ENCODE measurements at regions not wholly inside any gene's neighbourhood (a gene's known extent, or its start where the extent isn't known, plus 50 kb on each side); places are given as distances from the start of the nearest gene placed in this dataset.

DNA sequence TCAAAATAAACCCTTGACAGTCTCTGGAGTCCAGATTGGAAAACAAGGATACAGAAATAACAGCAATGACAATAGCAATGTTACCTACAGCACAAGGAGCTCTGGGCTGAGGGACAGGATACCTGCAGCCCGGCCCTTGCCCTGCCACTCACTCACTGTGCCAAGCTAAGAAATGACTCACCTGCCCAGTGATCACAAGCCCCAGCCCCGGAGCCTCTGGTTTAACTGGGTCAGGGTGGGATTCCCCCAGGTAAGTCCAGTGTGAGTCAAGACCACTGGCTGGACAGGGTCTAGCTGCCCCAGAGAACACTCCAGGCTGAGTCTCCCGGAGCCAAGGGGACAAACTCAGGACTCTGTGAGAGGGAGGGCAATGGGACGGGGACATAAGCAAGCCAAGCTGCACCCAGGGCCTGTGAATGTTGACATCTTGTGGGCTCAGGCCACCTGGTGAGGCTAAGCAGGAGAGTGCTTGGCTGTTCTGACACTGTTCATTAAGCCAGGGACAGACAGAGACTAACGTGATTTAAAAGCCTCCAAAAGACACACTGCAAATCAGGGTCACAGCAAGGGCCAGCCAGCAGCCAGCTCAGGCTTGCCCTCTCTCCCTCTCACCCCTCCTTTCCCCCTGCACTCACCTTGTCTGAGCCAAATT is 64.1 kb downstream of the MIS18A start:
- no peak for TF ChIP-seq ZNF785 (tag by site-specific recombination; IDR thresholded peaks at IDR 0.05)
- TF ChIP-seq ZNF624 (tag by site-specific recombination; IDR thresholded peaks at IDR 0.05): no peak
- TF ChIP-seq ZNF558 (tag by site-specific recombination; IDR thresholded peaks at IDR 0.05): no peak
- TF ChIP-seq ZNF677 (tag by site-specific recombination; IDR thresholded peaks at IDR 0.05): no peak
- no peak for TF ChIP-seq ZNF302 (tag by site-specific recombination; IDR thresholded peaks at IDR 0.05; ENCODE audit: low read depth)
- TF ChIP-seq ZNF510 (tag by site-specific recombination; IDR thresholded peaks at IDR 0.05; ENCODE audit: insufficient replicate concordance): no peak
- TF ChIP-seq, protein P1, sequence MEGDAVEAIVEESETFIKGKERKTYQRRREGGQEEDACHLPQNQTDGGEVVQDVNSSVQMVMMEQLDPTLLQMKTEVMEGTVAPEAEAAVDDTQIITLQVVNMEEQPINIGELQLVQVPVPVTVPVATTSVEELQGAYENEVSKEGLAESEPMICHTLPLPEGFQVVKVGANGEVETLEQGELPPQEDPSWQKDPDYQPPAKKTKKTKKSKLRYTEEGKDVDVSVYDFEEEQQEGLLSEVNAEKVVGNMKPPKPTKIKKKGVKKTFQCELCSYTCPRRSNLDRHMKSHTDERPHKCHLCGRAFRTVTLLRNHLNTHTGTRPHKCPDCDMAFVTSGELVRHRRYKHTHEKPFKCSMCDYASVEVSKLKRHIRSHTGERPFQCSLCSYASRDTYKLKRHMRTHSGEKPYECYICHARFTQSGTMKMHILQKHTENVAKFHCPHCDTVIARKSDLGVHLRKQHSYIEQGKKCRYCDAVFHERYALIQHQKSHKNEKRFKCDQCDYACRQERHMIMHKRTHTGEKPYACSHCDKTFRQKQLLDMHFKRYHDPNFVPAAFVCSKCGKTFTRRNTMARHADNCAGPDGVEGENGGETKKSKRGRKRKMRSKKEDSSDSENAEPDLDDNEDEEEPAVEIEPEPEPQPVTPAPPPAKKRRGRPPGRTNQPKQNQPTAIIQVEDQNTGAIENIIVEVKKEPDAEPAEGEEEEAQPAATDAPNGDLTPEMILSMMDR (tag by site-specific recombination; IDR thresholded peaks at IDR 0.05): no peak
- no peak for TF ChIP-seq ZBTB7A (tag by site-specific recombination; IDR thresholded peaks at IDR 0.05; ENCODE audit: low read depth)
- TF ChIP-seq, protein P2, sequence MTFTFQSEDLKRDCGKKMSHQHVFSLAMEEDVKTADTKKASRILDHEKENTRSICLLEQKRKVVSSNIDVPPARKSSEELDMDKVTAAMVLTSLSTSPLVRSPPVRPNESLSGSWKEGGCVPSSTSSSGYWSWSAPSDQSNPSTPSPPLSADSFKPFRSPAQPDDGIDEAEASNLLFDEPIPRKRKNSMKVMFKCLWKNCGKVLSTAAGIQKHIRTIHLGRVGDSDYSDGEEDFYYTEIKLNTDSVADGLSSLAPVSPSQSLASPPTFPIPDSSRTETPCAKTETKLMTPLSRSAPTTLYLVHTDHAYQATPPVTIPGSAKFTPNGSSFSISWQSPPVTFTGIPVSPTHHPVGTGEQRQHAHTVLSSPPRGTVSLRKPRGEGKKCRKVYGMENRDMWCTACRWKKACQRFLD (tag by site-specific recombination; IDR thresholded peaks at IDR 0.05): no peak
- TF ChIP-seq ZNF660 (tag by site-specific recombination; IDR thresholded peaks at IDR 0.05): no peak
